ENCODE measurements at regions not wholly inside any gene's neighbourhood (a gene's known extent, or its start where the extent isn't known, plus 50 kb on each side); places are given as distances from the start of the nearest gene placed in this dataset.
A peak's percentile ranks its signal among the peaks of the same experiment; 100 is the strongest.

DNA sequence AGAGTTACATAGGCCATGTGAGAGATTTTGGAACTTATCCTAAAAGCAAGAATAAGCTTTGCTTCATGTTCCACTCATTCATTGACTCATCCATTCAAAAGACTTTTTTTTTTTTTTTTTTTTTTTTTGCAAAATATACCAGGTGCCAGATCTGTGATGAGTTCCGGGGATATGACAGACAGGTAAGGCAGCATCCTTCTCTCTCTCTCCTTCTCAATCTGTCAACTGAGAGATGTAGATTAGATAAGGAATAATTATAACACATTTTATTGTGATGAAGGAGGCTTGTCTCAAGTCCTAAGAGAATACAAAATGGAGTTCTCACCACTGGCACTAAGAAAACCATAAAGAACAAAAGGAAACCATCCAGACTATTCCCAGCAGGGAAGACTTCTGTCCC, 190.2 kb upstream of the CPEB2 start (continued):
- no peak for TF ChIP-seq SMC3 (IDR thresholded peaks at IDR 0.05; ENCODE audit: low read depth, low read length)
- no peak for TF ChIP-seq MEF2A (IDR thresholded peaks at IDR 0.05; ENCODE audit: borderline replicate concordance, low read depth)
- no peak for TF ChIP-seq ELF1 (IDR thresholded peaks at IDR 0.05)

DNA sequence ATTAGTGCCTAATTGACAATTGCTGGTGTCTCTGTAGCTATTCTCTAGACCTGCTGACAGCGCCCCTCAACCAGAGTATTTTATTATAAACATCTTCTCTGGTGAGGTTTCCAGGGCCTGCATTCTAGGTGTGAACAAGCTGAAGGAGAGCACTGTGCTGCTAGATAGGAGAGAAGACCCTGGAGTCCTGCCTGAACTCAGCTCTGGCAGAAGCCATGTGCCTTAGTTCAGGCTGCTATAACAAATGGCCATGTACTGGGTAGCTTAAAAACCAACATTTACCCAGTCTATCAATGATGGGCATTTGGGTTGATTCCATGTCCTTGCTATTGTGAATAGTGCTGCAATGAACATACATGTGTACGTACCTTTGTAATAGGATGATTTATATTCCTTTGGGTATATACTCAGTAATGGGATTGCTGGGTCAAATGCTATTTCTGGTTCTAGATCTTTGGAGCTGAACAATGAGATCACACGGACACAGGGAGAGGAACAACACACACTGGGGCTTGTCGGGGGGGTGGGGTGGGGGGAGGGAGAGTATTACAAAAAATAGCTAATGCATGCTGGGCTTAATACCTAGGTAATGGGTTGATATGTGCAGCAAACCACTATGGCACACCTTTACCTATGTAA, 185.5 kb upstream of the CPEB2 start:
- Histone ChIP-seq H2AFZ (ENCODE audit: low read depth) (no peak overlapping the region), H3K27me3 (ENCODE audit: insufficient read depth) (no peaks in the 10 kb centered on the region), H3K4me3 (ENCODE audit: low read depth in 2 of 2, low read length in 1 of 2) (no peak overlapping the region), H3K79me2 (ENCODE audit: insufficient read depth) (no peaks in the 10 kb centered on the region), H3K27ac (ENCODE audit: low read depth in 2 of 2, low read length in 1 of 2) (no peak overlapping the region), H3K4me2 (no peak overlapping the region), H3F3A (replicated peaks; ENCODE audit: insufficient read depth) (no peaks in the 10 kb centered on the region), H3K36me3 (replicated peaks in 1 of 2; ENCODE audit: control insufficient read depth in 1 of 2, insufficient read depth in 2 of 2, low read length in 1 of 2) (no peaks in the 10 kb centered on the region), H3K9me3 (no peaks in the 10 kb centered on the region), H4K20me1 (ENCODE audit: insufficient read depth) (no peaks in the 10 kb centered on the region), H3K9ac (no peak overlapping the region), H3K4me1 (ENCODE audit: control insufficient read depth in 1 of 2, insufficient read depth in 2 of 2, low read depth in 1 of 2, low read length in 1 of 2) (peaks cover 0 to 4% of the 10 kb centered on the region in 2 experiments; a peak in 1 of 4 replicates), H3K9me2 (no peaks in the 10 kb centered on the region)
- DNase-seq = peak; percentile 3
- TF ChIP-seq GATA2 (CRISPR knock-in tag; IDR thresholded peaks at IDR 0.05) (0 out of 2 replicates have a peak, but pooled peaks have one; percentile 22), TCF12 (IDR thresholded peaks at IDR 0.05) (no peak)
- TF ChIP-seq, protein P1, sequence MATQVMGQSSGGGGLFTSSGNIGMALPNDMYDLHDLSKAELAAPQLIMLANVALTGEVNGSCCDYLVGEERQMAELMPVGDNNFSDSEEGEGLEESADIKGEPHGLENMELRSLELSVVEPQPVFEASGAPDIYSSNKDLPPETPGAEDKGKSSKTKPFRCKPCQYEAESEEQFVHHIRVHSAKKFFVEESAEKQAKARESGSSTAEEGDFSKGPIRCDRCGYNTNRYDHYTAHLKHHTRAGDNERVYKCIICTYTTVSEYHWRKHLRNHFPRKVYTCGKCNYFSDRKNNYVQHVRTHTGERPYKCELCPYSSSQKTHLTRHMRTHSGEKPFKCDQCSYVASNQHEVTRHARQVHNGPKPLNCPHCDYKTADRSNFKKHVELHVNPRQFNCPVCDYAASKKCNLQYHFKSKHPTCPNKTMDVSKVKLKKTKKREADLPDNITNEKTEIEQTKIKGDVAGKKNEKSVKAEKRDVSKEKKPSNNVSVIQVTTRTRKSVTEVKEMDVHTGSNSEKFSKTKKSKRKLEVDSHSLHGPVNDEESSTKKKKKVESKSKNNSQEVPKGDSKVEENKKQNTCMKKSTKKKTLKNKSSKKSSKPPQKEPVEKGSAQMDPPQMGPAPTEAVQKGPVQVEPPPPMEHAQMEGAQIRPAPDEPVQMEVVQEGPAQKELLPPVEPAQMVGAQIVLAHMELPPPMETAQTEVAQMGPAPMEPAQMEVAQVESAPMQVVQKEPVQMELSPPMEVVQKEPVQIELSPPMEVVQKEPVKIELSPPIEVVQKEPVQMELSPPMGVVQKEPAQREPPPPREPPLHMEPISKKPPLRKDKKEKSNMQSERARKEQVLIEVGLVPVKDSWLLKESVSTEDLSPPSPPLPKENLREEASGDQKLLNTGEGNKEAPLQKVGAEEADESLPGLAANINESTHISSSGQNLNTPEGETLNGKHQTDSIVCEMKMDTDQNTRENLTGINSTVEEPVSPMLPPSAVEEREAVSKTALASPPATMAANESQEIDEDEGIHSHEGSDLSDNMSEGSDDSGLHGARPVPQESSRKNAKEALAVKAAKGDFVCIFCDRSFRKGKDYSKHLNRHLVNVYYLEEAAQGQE (IDR thresholded peaks at IDR 0.05; ENCODE audit: low read depth, low read length) = no peak
- CTCF ChIA-PET = interaction anchor here (0.9 kb wide), 1 partner anchor 9 kb away, joined by 3 read pairs; no protein-coding TSS in a partner anchor
- POLR2A ChIA-PET = no interaction called here
- WGBS (ENCODE audit: low lambda C conversion rate) = 50% methylated on average over 4 of the region's 4 CpGs

DNA sequence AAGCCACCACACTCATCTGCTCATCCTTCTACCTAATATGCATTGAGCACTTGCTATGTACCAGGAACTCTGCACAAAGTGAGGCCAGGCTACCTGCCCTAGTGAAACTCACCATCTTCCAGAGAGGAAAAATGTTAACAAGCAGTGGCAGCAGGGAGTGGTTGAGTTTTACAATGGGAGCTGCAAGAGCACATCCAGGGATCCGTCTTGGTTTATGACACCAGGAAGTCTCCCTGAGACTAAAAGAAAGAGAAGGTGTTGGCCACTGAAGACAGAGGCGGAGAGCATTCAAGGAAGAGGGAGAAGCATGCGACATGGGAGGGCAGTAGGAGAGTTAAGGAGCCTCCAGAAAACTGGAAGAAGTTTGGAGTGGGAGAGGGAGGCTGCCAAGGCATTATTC, 178.1 kb upstream of the CPEB2 start:
- H3K9me2 ChIP-seq = no peaks in the 10 kb centered on the region
- H4K20me1 ChIP-seq (ENCODE audit: insufficient read depth) = no peaks in the 10 kb centered on the region
- no peaks in the 10 kb centered on the region for H3K79me2 ChIP-seq (ENCODE audit: insufficient read depth)
- DNase-seq = no peak
- no peak overlapping the region for H3K4me2 ChIP-seq
- 51% methylated on average over 3 of the region's 3 CpGs for WGBS (ENCODE audit: low lambda C conversion rate)
- H3K36me3 ChIP-seq (replicated peaks in 1 of 2; ENCODE audit: control insufficient read depth in 1 of 2, insufficient read depth in 2 of 2, low read length in 1 of 2) = no peaks in the 10 kb centered on the region
- CTCF ChIA-PET = no interaction called here
- no peak overlapping the region for H3K27ac ChIP-seq (ENCODE audit: low read depth in 2 of 2, low read length in 1 of 2)
- no peak overlapping the region for H3K4me3 ChIP-seq (ENCODE audit: low read depth in 2 of 2, low read length in 1 of 2)
- H3K9me3 ChIP-seq = no peaks in the 10 kb centered on the region
- H3F3A ChIP-seq (replicated peaks; ENCODE audit: insufficient read depth) = no peaks in the 10 kb centered on the region
- H3K27me3 ChIP-seq (ENCODE audit: insufficient read depth) = no peaks in the 10 kb centered on the region
- H3K4me1 ChIP-seq (ENCODE audit: control insufficient read depth in 1 of 2, insufficient read depth in 2 of 2, low read depth in 1 of 2, low read length in 1 of 2) = no peaks in the 10 kb centered on the region; a peak in 1 of 4 replicates
- H3K9ac ChIP-seq = no peak overlapping the region
- no peak overlapping the region for H2AFZ ChIP-seq (ENCODE audit: low read depth)
- POLR2A ChIA-PET = interaction anchor here (0.7 kb wide), 1 partner anchor 1163 kb away, joined by 3 read pairs; no protein-coding TSS in a partner anchor
- TF ChIP-seq TCF12 (IDR thresholded peaks at IDR 0.05) (no peak), SIN3A (IDR thresholded peaks at IDR 0.05; ENCODE audit: borderline replicate concordance, low read depth, low read length) (no peak), FOXM1 (IDR thresholded peaks at IDR 0.05; ENCODE audit: low read depth) (no peak), ELF1 (IDR thresholded peaks at IDR 0.05) (no peak), RXRA (IDR thresholded peaks at IDR 0.05; ENCODE audit: borderline replicate concordance, low read depth) (no peak), GABPA (IDR thresholded peaks at IDR 0.05; ENCODE audit: low read depth) (no peak), MXI1 (IDR thresholded peaks at IDR 0.05; ENCODE audit: low read depth, low read length) (no peak), RAD21 (IDR thresholded peaks at IDR 0.05; ENCODE audit: low read length) (no peak), POLR2AphosphoS5 (IDR thresholded peaks at IDR 0.05; ENCODE audit: low read depth, low read length) (no peak), NFIC (IDR thresholded peaks at IDR 0.05; ENCODE audit: borderline replicate concordance) (no peak)
- TF ChIP-seq, protein P1 (IDR thresholded peaks at IDR 0.05; ENCODE audit: low read depth, low read length) = no peak
- TF ChIP-seq, protein P2, sequence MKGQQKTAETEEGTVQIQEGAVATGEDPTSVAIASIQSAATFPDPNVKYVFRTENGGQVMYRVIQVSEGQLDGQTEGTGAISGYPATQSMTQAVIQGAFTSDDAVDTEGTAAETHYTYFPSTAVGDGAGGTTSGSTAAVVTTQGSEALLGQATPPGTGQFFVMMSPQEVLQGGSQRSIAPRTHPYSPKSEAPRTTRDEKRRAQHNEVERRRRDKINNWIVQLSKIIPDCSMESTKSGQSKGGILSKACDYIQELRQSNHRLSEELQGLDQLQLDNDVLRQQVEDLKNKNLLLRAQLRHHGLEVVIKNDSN (IDR thresholded peaks at IDR 0.05; ENCODE audit: borderline replicate concordance, low read depth) = no peak
- TF ChIP-seq, protein P3, sequence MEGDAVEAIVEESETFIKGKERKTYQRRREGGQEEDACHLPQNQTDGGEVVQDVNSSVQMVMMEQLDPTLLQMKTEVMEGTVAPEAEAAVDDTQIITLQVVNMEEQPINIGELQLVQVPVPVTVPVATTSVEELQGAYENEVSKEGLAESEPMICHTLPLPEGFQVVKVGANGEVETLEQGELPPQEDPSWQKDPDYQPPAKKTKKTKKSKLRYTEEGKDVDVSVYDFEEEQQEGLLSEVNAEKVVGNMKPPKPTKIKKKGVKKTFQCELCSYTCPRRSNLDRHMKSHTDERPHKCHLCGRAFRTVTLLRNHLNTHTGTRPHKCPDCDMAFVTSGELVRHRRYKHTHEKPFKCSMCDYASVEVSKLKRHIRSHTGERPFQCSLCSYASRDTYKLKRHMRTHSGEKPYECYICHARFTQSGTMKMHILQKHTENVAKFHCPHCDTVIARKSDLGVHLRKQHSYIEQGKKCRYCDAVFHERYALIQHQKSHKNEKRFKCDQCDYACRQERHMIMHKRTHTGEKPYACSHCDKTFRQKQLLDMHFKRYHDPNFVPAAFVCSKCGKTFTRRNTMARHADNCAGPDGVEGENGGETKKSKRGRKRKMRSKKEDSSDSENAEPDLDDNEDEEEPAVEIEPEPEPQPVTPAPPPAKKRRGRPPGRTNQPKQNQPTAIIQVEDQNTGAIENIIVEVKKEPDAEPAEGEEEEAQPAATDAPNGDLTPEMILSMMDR (IDR thresholded peaks at IDR 0.05) = no peak

Measured in SK-N-SH (cell line).